NB4 (cell line): ENCODE measurements at regions not wholly inside any gene's neighbourhood (a gene's known extent, or its start where the extent isn't known, plus 50 kb on each side); places are given as distances from the start of the nearest gene placed in this dataset.
"Not testable (repeated sequence)": the region's sequence is repeated elsewhere in the genome, so short reads cannot be mapped to it uniquely, and the experiment has no call there.

Source experiments
- DNase-seq: peaks from one replicate; pipeline ENCODE4 v3.0.0; 2010; ENCODE audit warnings: low read depth
- H3K4me3 ChIP-seq: one replicate; pipeline ENCODE4 v1.5.1; 2011; ENCODE audit warnings: mild to moderate bottlenecking, low read depth, low read length, moderate library complexity
- MYC ChIP-seq: IDR thresholded peaks from 2 replicates; pipeline ENCODE4 v1.6.1; 2011; ENCODE audit warnings: low read depth, low read length
- POLR2A ChIP-seq: IDR thresholded peaks from 2 replicates; pipeline ENCODE4 v1.6.1; 2011; ENCODE audit warnings: mild to moderate bottlenecking; ENCODE audit not compliant: insufficient read length; ENCODE audit errors: extremely low read depth
- TF ChIP-seq, protein P1 (sequence below): IDR thresholded peaks from one replicate; pipeline ENCODE4 v1.5.1; 2012; ENCODE audit warnings: low read depth, low read length
- TF ChIP-seq, protein P2 (sequence below): IDR thresholded peaks from 2 replicates; pipeline ENCODE4 v1.6.1; 2011; ENCODE audit warnings: low read depth, low read length

DNA sequence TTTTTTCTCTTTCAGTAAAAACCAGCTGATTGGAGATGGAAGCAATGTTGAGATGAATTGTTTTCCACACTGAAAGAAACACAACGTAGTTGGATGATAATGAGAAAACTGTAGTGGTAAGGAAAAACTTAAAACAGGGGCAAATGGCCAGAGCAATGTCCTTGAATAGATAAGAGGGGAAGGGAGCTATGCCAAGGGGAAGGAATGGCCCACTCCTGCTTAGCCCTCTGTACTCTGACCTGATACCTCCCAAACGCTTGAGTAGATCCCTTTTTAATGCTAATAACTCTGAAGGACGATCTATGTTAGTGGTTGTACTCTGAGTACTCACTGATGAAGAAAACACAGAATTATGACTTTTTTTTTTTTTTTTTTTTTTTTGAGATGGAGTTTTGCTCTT lies 114.7 kb upstream of the DAB2 start:
- H3K4me3 ChIP-seq = no peak overlapping the region
- DNase-seq = no peak
- TF ChIP-seq POLR2A = no peak
- TF ChIP-seq, protein P1, sequence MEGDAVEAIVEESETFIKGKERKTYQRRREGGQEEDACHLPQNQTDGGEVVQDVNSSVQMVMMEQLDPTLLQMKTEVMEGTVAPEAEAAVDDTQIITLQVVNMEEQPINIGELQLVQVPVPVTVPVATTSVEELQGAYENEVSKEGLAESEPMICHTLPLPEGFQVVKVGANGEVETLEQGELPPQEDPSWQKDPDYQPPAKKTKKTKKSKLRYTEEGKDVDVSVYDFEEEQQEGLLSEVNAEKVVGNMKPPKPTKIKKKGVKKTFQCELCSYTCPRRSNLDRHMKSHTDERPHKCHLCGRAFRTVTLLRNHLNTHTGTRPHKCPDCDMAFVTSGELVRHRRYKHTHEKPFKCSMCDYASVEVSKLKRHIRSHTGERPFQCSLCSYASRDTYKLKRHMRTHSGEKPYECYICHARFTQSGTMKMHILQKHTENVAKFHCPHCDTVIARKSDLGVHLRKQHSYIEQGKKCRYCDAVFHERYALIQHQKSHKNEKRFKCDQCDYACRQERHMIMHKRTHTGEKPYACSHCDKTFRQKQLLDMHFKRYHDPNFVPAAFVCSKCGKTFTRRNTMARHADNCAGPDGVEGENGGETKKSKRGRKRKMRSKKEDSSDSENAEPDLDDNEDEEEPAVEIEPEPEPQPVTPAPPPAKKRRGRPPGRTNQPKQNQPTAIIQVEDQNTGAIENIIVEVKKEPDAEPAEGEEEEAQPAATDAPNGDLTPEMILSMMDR = no peak
- TF ChIP-seq, protein P2, sequence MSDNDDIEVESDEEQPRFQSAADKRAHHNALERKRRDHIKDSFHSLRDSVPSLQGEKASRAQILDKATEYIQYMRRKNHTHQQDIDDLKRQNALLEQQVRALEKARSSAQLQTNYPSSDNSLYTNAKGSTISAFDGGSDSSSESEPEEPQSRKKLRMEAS = no peak
- no peak for TF ChIP-seq MYC

DNA sequence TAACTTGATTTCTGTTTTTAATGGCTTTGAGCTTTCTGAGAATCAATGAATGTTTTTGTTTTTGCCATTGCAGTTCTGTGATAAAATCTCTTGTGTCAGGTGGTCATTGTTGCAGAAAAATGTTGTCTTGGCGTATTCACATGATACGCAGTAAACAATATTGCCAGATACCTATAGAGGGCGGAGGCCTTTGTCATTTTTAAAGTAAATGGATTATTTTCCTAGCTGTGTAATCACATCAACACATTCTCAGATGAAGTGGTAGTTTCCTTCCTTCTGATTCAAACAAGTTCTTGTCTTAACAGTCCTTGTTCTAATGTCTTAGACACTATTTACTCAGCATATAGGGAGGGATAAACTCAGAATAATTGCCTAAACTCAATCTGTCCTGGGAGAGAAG lies 109.9 kb upstream of the DAB2 start:
- no peak for DNase-seq
- TF ChIP-seq POLR2A (no peak), MYC (no peak)
- TF ChIP-seq, protein P1 = no peak
- TF ChIP-seq, protein P2 = no peak

DNA sequence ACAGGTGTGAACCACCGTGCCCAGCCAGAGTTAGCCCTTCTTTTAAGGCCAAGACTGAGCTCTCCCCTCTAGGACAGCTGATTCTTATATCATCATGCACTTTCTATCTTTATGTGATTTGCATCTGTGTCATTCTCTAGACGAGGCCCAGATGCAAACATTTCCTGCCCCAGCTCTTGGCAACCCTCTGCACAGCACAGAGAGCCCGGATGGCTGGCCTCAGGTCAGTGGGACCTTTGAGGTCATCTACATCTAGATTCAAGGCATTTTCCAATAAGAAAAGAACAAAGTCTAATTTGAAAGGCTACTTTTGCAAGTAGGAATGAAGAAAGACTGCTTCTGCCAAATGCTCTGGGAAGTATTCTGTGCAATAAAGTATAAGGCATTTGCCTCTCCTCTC lies 109.0 kb upstream of the DAB2 start:
- TF ChIP-seq POLR2A (no peak), MYC (no peak)
- TF ChIP-seq, protein P1 = no peak
- TF ChIP-seq, protein P2 = no peak
- DNase-seq = no peak
- H3K4me3 ChIP-seq = no peak overlapping the region

More for the DNA sequence above, 109.9 kb upstream of the DAB2 start:
- H3K4me3 ChIP-seq = no peak overlapping the region

DNA sequence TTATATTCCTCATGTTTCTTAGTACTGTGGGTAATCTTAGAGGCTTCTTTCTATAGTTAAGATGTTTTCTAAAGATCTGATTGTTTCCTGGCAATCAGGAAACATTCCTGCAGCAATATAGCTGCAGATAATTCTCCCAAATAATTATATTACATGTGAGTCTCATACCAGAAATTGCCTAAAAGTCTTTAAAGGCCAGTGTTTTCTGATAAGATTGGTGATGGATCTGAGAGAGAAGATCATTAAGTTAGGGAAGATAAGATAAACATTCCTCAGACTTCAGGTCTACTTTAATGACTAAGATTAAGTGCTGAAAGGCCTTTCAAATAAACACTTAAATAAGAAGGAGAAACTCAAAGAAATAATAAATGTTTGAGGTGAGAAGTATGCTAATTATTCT lies 107.7 kb upstream of the DAB2 start:
- DNase-seq = no peak
- TF ChIP-seq, protein P1 = no peak
- no peak for TF ChIP-seq MYC
- TF ChIP-seq, protein P2 = no peak
- TF ChIP-seq POLR2A = no peak

DNA sequence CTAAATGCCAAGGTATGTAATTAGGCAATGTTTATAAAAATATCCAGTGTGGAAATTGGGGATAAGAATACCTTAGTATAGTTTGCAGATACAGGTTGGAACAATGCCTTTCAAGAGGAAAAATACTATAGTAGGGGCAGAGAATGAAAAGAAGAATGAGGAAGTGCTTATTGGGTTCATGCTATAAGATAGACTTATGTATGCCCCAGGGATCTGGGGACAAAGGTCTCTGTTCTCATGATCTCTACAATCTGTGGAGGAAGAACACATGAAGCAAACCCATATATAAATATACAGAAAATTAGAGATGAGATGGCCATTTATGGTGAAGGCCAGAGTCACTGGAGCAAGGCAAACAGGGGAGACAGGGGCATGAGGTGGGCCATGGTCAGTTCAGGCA lies 106.5 kb upstream of the DAB2 start:
- H3K4me3 ChIP-seq = no peak overlapping the region
- DNase-seq = no peak
- TF ChIP-seq, protein P2 = no peak
- TF ChIP-seq, protein P1 = no peak
- TF ChIP-seq MYC = no peak
- no peak for TF ChIP-seq POLR2A

More for the DNA sequence above, 107.7 kb upstream of the DAB2 start:
- H3K4me3 ChIP-seq = no peak overlapping the region

DNA sequence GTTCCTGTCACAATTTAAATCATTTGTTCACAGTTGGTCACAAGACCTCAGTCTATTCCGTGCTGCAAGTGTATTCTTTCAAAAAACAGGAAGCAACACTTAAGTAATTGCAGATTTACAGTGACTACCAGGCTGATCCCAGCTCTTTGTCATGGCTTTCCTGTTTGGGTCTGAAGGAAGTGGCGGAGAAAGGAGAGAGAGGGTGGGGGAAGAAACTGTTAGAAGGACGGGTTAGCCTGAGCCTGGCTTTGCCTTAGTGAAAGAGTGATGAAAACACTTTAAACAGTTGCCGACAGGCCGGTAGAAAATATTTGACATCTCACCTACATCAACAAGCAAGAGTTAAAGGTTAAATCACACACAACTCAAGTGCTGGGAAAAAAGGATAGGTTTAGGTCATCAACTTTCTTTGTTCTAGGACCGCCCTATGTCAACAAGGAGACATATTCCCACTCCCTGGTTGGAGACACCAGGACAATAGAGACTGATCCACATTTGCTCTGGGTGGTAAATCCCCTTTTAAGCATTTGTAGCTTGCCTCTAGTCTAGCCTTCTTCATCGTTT lies 102.2 kb upstream of the DAB2 start:
- DNase-seq = peak; percentile 40
- TF ChIP-seq POLR2A = no peak
- TF ChIP-seq, protein P2 = no peak
- no peak for TF ChIP-seq MYC
- TF ChIP-seq, protein P1 = no peak
- no peak overlapping the region for H3K4me3 ChIP-seq

DNA sequence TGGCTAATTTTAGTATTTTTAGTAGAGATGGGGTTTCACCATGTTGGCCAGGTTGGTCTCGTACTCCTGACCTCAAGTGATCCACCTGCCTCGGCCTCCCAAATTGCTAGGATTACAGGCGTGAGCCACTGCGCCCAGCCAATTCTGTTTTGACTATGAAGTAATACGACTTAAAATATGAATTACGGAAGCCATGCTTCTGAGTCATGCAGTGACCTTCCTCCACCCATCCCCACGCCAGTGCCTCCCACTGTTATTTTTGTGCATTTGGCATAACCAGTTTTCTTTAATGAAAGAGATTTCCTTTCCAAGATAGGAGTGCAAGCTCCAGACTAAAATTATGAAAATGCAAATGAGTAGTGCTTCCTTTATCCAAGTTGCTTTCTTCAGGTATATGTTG lies 101.0 kb upstream of the DAB2 start:
- H3K4me3 ChIP-seq, DNase-seq: not testable (repeated sequence)
